NB4 (cell line): ENCODE measurements at regions not wholly inside any gene's neighbourhood (a gene's known extent, or its start where the extent isn't known, plus 50 kb on each side); places are given as distances from the start of the nearest gene placed in this dataset.

Experiments used
- CTCF ChIP-seq: IDR thresholded peaks from one replicate; pipeline ENCODE4 v1.5.1; 2012; ENCODE audit warnings: low read depth, low read length
- POLR2A ChIP-seq: IDR thresholded peaks from 2 replicates; pipeline ENCODE4 v1.6.1; 2011; ENCODE audit warnings: mild to moderate bottlenecking; ENCODE audit not compliant: insufficient read length; ENCODE audit errors: extremely low read depth

DNA sequence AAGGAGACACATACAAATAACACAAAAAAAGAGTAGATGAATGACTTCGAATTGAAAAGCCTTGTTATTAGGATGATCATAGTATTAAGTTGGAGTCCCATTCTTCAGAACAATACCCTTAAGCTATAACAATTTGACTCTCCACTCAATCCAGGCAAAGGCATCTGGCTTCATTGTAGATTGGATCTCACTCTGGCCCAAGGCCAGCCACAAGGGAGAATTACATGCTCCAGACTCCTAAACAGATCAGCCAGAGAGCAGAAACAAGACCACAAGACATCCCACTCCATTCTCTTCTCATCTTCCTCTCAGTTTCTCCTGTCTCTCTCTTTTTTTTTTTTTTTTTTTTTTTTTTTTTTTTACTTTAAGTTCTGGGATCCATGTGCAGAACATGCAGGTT lies 213.9 kb downstream of the DHX15 start:
- TF ChIP-seq POLR2A (no peak), CTCF (no peak)
